GM23338 (cell line): ENCODE measurements at regions not wholly inside any gene's neighbourhood (a gene's known extent, or its start where the extent isn't known, plus 50 kb on each side); places are given as distances from the start of the nearest gene placed in this dataset.

Experiments used
- CREB1 ChIP-seq: fragments of 250-450 bp; sonication (Bioruptor Pico); IDR thresholded peaks from 2 replicates; pipeline ENCODE4 v1.5.0; 2020; ENCODE audit warnings: low read depth, mild to moderate bottlenecking, moderate library complexity
- CTCF ChIP-seq, 2 experiments: fragments of 200-600 bp in 1 of 2; sonication (generic) in 1 of 2; conservative IDR thresholded peaks; 2 replicates each; pipeline versions ENCODE4 v1.5.1 to v1.6.1; 2016 to 2017; ENCODE audit warnings: antibody characterized with exemption in 2 of 2, low read depth in 2 of 2, mild to moderate bottlenecking in 2 of 2, moderate library complexity in 1 of 2
- EZH2 ChIP-seq: fragments of 200-600 bp; sonication (generic); IDR thresholded peaks from one replicate; pipeline ENCODE4 v1.8.0; 2017; ENCODE audit warnings: antibody characterized with exemption, mild to moderate bottlenecking, low read depth; ENCODE audit not compliant: unreplicated experiment
- POLR2AphosphoS5 ChIP-seq: IDR thresholded peaks from 2 replicates; pipeline ENCODE4 v1.6.1; 2016; ENCODE audit warnings: antibody characterized with exemption, low read depth
- REST ChIP-seq: IDR thresholded peaks from one replicate; pipeline ENCODE4 v1.6.1; 2018; ENCODE audit warnings: antibody characterized with exemption; ENCODE audit not compliant: unreplicated experiment
- ZNF114 ChIP-seq: fragments of 250-450 bp; sonication (Bioruptor Pico); IDR thresholded peaks from 2 replicates; pipeline ENCODE4 v1.5.0; 2020; ENCODE audit warnings: mild to moderate bottlenecking, moderate library complexity

GRCh38 chr10:33084453-33084852 lies 126.4 kb upstream of the ITGB1 start:
- TF ChIP-seq CTCF (conservative IDR thresholded peaks at IDR 0.05; ENCODE audit: low read depth in 2 of 2) (no peak), REST (no peak), CREB1 (no peak), POLR2AphosphoS5 (no peak), EZH2 (no peak), ZNF114 (CRISPR knock-in tag) (no peak)
